Activated gamma-delta T cell treated with Interleukin-2 at 50 U/mL for 16 hours (primary cell): ENCODE measurements at regions not wholly inside any gene's neighbourhood (a gene's known extent, or its start where the extent isn't known, plus 50 kb on each side); places are given as distances from the start of the nearest gene placed in this dataset.
"Not testable (repeated sequence)": the region's sequence is repeated elsewhere in the genome, so short reads cannot be mapped to it uniquely, and the experiment has no call there.

Experiments
- DNase-seq: peaks from one replicate; pipeline ENCODE4 v3.0.0-alpha.2; 2020

- DNase-seq: no peak
Observed at GRCh38 chr5:124796495-124796894, 50.1 kb upstream of the ZNF608 start.

DNA sequence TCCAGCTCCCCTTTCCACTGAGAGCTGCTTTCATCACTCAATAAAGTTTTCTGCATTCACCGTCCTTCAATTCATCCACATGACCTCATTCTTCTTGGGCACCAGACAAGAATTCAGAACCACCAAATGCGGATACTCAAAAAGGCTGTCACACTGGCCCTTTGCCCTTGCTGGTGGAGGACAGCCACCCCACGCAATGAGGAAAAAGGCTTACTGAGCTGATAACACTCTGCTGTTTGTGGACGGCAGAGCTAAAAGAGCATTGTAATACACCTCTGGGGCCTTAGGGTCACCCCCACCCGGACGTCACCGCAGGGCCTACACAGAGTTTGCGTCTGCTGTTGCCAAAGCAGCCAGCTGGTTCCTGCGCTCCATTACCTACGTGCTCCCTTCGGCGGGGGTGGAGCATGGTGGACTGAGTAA is 51.2 kb upstream of the ZNF608 start:
- DNase-seq: no peak

DNA sequence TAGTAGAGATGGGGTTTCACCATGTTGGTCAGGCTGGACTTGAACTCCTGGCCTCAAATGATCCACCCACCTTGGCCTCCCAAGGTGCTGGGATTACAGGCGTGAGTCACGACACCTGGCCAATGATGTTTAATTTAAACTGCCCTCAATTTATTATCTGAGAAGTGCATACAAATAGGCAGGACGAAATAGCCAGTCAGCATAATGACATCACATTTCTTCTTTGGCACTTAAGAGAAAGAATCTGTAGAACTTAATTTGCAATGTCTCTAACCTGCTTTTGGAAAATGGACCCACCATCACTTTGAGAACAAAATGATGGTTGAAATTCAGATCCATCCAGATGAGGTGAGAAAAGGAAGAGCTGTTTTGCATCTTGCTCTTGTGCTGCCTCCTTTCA is 52.5 kb upstream of the ZNF608 start:
- DNase-seq: no peak

GRCh38 chr5:124801551-124801950 is 55.1 kb upstream of the ZNF608 start:
- DNase-seq: no peak

DNA sequence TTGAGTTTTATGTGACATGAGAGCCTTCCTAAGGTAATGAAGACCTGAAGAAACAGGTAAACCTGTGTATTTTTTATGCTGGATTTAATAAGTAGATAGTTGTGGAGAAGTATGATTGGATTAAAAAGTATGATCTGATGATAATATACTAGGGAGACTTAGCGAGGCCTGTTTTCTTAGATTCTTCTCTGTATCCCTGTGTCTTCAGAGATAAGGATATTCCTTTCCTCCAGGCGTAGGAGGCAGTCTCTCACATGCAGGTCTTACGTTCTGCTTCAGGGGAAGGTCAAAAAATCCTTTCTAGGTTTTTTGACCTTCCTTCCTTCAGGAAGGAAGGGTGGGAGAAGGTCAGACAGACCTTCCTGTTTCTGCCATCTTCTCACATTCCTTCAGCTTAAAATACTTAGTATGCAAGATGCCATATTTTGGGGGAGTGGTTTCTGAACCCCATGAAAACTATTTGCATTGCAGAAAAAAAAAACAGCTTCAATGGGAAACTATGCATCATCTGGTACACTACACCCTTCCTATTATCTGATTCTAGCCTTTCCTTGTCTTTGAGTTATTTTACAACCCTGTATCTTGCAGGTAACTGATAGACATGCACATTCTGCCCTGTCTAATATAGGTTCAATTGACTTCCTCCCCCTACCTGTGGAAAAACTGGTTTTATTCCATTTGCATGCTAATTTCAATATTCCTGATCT is 57.3 kb upstream of the ZNF608 start:
- no peak for DNase-seq

- DNase-seq: no peak
Observed at GRCh38 chr5:124806026-124806372, 59.6 kb upstream of the ZNF608 start.

GRCh38 chr5:124806373-124807077 is 60.1 kb upstream of the ZNF608 start:
- no peak for DNase-seq

GRCh38 chr5:124808842-124809268 is 62.4 kb upstream of the ZNF608 start:
- no peak for DNase-seq

GRCh38 chr5:124810396-124811006 is 64.1 kb upstream of the ZNF608 start:
- DNase-seq: no peak

GRCh38 chr5:124812771-124813358 is 66.4 kb upstream of the ZNF608 start:
- DNase-seq: no peak

DNA sequence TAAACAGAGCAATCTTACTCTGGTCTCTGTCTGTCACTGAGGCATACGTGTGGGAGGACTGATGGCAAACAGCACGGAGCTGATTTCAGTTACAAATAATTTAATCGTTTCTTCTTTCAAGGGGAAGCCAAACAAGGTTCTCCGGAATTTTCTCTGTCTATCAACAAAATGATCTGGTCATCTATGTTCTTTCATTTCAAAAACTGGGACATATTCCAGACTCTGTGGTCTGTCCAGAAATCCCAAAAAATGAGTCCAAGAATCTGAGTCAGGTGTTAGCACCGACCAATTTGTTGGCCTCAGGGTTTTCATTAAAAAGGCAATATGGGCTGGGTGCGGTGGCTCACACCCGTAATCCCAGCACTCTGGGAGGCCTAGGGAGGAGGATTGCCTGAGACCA is 69.9 kb upstream of the ZNF608 start:
- no peak for DNase-seq

DNA sequence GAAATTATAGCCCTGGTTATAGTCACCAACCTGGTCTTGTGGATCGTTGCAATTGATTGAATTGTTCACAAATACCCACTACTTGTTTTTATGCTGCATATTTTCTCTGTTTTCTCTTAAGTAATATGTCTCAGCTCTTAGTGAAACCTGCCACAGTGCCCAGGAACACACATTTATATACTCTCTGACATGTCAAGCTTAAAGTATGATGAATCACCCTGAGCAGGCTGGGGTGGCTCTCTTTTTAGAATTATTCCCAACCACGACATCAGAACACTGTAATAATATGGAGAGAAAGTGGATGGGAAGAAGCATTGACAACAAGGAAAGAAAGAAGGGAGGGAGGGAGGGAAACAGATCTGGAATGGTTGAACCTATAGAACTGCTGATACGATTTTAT is 72.8 kb upstream of the ZNF608 start:
- DNase-seq: no peak

DNA sequence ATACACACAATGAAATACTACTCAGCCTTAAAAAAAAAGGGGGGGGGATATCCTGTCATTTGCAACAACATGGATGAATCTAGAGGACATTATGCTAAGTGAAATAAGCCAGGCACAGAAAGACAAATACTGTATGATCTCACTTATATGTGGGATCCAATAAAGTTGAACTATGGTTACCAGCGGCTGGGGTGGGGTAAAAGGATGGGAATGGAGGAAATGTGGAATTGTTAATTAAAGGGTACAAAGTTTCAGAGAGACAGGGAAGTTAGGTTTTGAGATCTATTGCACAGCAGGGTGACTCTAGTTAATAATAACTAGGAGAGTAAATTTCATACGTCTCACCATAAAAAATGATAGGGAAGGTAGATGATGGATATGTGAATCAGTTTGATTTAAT is 76.2 kb upstream of the ZNF608 start:
- no peak for DNase-seq

DNA sequence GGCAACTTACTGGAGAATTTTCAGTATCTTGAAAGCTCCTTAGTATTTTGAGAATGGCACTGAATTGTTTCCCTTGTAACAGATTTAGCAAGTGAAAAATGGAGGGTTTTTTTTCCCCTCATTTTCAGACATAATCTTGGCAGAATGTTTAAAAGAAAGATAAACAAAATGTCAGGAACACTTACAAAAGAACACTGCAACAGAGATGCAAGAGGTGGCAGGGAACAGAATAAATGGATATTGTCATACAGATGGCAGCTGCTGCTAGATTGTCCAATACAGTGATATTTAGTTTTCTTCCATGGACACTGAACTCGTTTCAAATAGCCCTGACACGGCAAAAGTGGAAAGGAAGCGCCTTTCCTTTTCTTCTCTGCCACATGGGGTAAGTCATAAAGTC is 76.9 kb upstream of the ZNF608 start:
- no peak for DNase-seq

DNA sequence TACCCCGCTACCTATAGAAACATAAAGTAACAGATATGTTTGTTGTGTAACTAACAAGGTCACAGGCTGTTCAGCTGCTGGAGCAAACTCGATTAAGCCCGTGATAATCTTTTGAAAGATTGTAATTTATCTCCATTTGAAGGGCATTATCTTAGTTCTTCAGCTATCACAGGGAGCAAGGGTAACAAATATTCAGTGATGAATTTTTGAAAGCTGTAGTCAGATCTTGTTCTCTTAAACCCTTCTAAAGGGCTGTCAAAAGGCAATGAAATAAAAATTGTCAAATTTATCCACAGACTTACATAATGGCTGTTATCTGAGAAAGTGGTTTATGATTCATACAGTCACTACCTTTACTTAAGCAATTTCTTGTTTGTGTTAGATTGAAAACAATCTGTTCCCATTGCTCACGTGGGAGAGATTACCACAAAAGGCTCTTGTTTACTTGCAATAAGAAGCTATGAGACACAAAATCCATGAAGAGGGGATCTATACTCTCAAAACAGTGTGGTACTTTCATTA is 78.3 kb upstream of the ZNF608 start:
- no peak for DNase-seq

GRCh38 chr5:124825250-124825982 is 79.0 kb upstream of the ZNF608 start:
- no peak for DNase-seq

DNA sequence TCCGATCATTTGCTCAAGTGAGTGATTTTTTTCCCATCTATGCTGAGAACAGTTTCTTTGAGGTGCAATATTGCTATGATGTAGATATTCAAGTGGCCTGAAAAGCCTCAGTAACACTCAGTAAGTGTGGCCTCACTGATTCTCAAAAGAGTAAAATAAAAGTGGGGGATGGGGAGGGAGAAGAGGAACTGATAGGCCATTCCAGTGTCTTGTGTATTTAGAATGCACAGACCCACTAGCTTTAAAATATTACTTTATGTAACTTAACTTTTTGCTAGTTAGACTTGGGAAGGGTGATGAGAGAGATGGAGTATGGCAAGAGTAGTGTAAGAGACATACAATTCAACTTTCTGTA is 79.5 kb upstream of the ZNF608 start:
- DNase-seq: no peak

- no peak for DNase-seq
Observed at GRCh38 chr5:124828731-124829234, 82.3 kb upstream of the ZNF608 start.

DNA sequence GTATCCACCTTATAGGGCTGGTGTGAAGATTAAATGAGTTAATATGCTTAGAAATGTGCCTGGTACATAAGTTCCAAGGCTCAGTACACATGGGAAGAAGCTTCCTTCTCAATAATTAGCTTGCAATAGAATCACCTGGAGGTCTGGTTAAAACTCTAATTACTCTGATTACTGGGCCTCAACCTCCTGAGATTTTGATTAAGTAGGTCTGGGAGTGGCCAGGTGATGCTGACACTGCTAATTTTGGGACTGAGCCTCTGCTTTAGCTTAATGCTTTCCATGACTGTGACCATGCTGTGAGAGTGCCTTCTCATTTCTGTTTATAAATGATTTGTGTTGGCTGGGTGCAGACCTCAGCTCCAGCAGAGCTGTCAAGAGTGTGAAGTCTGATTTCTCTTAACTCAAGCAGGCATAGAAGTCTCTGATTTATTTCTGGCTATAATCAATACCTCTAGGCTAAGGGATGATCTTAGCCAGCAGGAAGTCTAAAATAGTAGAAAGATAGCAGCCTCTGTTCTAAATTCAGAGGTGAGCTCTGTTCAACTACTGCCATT is 85.3 kb upstream of the ZNF608 start:
- DNase-seq: no peak

- DNase-seq: no peak
Observed at GRCh38 chr5:124832510-124832909, 86.1 kb upstream of the ZNF608 start.

DNA sequence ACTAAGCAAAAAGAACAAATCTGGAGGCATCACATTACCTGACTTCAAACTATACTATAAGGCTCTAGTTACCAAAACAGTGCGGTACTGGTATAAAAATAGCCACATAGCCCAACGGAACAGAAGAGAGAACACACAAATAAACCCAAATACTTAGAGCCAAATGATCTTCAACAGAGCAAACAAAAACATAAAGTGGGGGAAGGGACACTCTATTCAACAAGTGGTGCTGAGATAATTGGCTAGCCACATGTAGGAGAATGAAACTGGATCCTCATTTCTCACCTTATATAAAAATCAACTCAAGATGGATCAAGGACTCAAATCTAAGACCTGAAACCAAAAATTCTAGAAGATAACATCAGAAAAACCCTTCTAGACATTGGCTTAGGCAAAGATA is 89.9 kb upstream of the ZNF608 start:
- not testable (repeated sequence) for DNase-seq

- no peak for DNase-seq
Observed at GRCh38 chr5:124839371-124839998, 93.0 kb upstream of the ZNF608 start.
